ENCODE measurements at regions not wholly inside any gene's neighbourhood (a gene's known extent, or its start where the extent isn't known, plus 50 kb on each side); places are given as distances from the start of the nearest gene placed in this dataset.

DNA sequence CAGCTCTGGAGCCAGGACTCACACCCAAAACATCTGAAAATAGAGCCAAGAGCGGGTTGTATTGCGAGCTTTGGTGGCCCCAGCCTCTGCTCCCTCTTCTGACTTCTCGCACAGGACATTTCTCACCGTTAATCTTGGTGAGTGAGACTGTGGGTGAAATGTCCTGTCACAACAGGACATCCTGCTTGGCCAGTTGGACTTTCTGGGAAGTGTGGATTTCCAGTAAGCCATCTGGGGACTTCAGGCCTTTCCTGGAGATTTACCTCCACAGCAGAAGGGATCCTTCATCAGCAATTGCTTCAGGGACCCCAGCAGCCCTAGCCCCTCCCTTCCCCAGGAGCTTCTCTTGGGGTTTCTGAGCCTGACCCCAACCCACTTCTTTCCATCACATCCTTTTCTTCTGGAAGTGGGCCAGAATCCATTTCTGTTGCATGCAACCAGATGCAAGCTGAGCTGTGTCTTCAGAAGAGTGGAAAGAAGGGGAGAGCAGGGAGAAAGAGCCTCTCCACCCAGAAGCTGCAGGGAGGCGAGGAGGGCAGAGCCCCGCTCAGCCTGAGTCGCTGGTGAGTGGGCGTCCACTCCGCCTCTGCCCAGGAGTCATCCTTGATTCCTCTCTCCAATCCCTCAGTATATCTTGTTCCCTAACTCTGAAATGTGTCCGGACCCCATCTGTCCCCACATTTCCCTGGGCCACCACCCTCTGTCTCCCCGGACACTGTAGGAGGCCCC is 50.3 kb upstream of the GADD45G start:
- no peak for DNase-seq (ENCODE audit: extremely low read depth, low read depth, low spot score)

DNA sequence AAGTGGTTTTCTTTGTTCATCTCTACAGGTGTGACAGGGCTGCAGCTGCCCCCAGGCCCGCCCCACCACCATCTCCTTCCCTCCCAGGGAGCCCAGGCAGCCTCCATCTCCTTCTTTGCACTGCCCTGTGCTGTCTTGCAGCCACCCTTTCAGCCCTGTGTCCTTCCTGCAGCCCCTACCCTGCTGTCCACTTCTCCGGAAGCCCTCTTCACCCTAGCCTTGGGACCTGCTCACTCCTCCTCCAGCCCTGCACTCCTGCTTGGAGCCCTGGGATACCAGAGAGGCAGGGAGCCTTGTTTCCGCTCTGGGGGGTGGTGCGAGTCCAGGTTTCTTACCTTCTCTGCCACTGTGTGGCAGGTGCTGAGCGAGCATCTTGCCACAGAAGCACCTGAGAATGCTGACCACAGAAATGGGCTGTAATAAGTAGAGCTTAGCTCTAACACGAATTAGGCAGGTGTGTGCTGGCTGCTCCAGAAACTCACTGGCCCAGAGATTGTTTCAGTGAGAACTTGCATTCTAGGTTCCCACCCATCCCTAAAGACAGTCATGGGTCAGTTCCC is 51.3 kb upstream of the GADD45G start:
- no peak for DNase-seq (ENCODE audit: extremely low read depth, low read depth, low spot score)

DNA sequence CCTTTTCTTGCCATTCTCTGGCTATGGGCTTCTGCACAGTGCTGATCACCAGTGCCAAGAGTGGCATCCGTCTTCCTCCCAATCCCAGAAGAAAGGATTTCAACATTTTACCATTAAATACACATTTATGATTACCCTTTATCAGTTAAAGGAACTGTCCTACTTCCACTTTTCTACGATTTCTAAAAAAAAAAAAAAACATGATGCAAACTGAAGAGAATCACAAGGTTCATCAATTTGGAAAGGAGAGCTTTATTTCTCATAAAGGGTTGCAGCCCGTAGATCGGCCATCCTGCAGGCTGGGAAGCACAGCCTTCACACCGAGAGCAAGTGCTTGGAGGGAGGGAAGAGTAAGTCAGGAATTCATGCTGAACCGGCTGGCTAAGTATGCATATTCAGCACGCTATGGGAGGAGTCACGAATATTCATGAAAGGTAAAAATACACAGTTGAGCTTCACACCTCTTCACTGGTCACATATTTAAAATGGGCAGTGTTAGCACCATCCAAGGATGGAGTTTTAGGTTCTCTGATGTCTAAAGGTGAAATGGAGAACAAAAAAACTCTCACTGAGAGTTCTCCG is 52.5 kb upstream of the SEMA4D start:
- DNase-seq (ENCODE audit: extremely low read depth, low read depth, low spot score) = no peak

DNA sequence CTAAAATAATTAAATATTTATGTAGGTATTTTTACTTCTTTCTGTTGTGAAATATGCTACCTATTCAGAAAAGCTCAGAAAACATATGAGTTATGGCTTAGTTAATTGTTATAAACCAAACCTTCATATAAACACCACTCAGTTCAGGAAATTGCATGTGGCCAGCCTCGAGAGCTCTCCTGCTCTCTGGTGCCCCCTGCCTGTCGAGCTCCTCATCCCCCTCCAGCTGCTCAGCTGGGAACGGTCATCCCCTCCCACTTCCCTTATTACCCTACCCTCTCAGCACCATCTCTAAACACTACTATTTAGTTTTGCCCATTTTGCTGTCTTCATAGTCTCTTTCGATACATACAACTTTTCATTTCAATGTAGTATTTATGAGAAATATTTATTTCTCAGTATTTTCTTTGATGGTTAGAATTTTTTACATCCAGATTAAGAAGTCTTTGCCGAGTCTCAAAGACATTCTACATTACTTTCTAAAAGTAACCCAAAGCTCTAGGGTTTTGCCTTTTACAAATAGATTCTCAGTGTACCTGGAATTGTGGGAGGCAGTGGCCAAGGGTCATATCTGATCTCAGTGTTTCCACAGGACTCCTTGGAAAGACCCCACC is 51.2 kb upstream of the SEMA4D start:
- peak; percentile 37 for DNase-seq (ENCODE audit: extremely low read depth, low read depth, low spot score)

DNA sequence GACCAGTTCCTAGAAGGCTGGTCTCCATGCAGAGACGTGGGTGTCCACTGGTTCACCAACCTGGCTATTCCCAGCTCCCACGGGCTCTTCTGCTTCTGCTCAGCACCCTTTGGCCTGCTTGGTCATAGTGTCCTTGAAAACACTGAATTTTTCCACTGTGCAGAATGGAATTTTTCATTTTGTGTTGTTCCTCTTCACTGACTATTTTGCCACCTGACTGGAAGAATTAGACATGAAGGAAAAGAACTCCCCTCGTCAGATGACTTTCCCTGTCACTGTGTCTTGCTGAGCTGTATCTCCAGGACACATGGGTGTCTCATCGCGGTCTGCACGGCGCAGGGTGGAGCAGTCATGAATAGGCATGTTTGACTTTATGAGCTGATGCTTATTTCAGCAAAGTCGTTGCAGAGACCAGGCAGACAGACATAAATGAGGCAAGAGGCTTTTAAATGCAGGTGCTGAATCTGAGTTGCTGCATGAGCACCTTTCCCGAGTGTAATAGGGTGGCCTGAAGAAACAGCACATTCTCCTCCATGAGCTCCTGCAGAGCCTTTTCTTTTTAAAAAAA is 50.2 kb upstream of the SEMA4D start:
- no peak for DNase-seq (ENCODE audit: extremely low read depth, low read depth, low spot score)
